ENCODE measurements at regions not wholly inside any gene's neighbourhood (a gene's known extent, or its start where the extent isn't known, plus 50 kb on each side); places are given as distances from the start of the nearest gene placed in this dataset.

DNA sequence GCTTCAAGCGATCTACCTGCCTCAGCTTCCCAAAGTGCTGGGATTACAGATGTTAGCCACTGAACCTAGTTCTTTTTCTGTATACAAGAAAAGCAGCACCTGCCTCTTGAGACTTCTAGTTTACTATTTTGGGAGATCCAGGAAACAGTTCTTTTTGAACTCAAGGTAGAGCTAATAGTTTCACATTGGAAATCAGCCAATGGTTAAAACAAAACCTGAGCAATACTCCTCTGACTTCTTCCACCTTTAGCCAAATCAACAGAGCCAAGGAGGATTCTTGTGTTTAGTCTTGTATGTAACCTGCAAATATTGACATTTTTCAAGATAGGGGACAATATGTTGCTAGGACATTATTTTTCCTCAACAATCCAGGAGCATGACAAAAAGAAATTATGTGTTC, 349.4 kb downstream of the SH3GL2 start:
- Histone ChIP-seq H3K4me3 (ENCODE audit: low read length) (no peak overlapping the region), H3K36me3 (ENCODE audit: control insufficient read depth, insufficient read depth, low read length) (no peaks in the 10 kb centered on the region), H3K27me3 (ENCODE audit: control insufficient read depth, insufficient read depth, low read length) (no peaks in the 10 kb centered on the region), H3K9me3 (ENCODE audit: control insufficient read depth, insufficient read depth, low read length) (no peaks in the 10 kb centered on the region), H3K4me1 (ENCODE audit: control insufficient read depth, insufficient read depth, low read length) (peaks cover 3% of the 10 kb centered on the region; the same call in 1 of the 2 replicates), H3K27ac (ENCODE audit: low read length) (no peak overlapping the region)
- DNase-seq (ENCODE audit: low read depth, low spot score): no peak
- no CpG with 5 or more reads among the region's 1 CpG for WGBS (ENCODE audit: insufficient coverage, insufficient read length)

DNA sequence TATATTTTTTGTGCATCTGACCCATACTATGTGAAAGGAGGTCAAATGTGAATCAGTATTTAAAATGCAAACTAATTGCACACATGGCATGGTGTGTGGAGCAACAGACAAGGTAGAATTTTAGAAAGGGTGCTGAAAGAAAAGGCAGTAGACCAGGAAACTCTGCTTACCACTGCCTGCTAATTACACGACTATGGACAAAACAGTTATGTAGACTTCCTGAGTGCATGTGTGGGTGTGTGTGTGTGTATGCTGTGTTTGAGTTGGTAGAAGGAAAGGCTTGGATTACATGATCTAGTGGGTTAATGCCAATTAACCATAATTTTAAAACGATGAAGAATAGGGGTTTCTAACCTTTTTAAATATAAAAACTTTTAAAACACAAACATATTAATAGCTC, 349.9 kb downstream of the SH3GL2 start:
- Histone ChIP-seq H3K4me1 (ENCODE audit: control insufficient read depth, insufficient read depth, low read length) (peaks cover 3% of the 10 kb centered on the region; the same call in 1 of the 2 replicates), H3K4me3 (ENCODE audit: low read length) (no peak overlapping the region), H3K27me3 (ENCODE audit: control insufficient read depth, insufficient read depth, low read length) (no peaks in the 10 kb centered on the region), H3K9me3 (ENCODE audit: control insufficient read depth, insufficient read depth, low read length) (no peaks in the 10 kb centered on the region), H3K27ac (ENCODE audit: low read length) (no peak overlapping the region), H3K36me3 (ENCODE audit: control insufficient read depth, insufficient read depth, low read length) (no peaks in the 10 kb centered on the region)
- DNase-seq (ENCODE audit: low read depth, low spot score): no peak
- no CpG with 5 or more reads among the region's 2 CpGs for WGBS (ENCODE audit: insufficient coverage, insufficient read length)

GRCh38 chr9:17929506-17929905, 350.6 kb downstream of the SH3GL2 start:
- Histone ChIP-seq H3K4me3 (ENCODE audit: low read length) (no peak overlapping the region), H3K9me3 (ENCODE audit: control insufficient read depth, insufficient read depth, low read length) (no peaks in the 10 kb centered on the region), H3K27me3 (ENCODE audit: control insufficient read depth, insufficient read depth, low read length) (no peaks in the 10 kb centered on the region), H3K4me1 (ENCODE audit: control insufficient read depth, insufficient read depth, low read length) (peaks cover 3% of the 10 kb centered on the region; the same call in 1 of the 2 replicates), H3K27ac (ENCODE audit: low read length) (no peak overlapping the region), H3K36me3 (ENCODE audit: control insufficient read depth, insufficient read depth, low read length) (no peaks in the 10 kb centered on the region)
- no peak for DNase-seq (ENCODE audit: low read depth, low spot score)
- WGBS (ENCODE audit: insufficient coverage, insufficient read length): no CpG with 5 or more reads among the region's 2 CpGs

DNA sequence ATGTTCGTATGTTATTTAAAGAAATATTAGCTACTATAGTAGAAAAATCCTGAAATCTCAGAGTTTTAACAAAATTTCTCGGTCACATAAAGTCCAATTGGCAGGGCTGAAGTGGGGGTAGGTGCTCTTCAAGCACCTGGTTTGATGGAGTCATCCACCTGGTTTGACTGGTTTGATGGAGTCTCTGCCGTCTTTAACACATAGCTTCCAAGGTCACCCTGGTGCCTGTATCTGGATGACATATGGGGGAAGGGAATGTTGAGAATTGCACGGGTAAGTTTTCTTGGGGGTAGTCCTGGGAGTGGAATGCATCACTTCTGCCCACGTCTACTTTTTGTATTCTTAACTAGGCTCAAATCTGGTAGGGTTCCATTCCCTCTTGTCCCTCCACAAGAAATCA, 351.2 kb downstream of the SH3GL2 start:
- Histone ChIP-seq H3K27me3 (ENCODE audit: control insufficient read depth, insufficient read depth, low read length) (no peaks in the 10 kb centered on the region), H3K27ac (ENCODE audit: low read length) (no peak overlapping the region), H3K4me1 (ENCODE audit: control insufficient read depth, insufficient read depth, low read length) (peaks cover 3% of the 10 kb centered on the region; the same call in 1 of the 2 replicates), H3K36me3 (ENCODE audit: control insufficient read depth, insufficient read depth, low read length) (no peaks in the 10 kb centered on the region), H3K4me3 (ENCODE audit: low read length) (no peak overlapping the region), H3K9me3 (ENCODE audit: control insufficient read depth, insufficient read depth, low read length) (no peaks in the 10 kb centered on the region)
- no peak for DNase-seq (ENCODE audit: low read depth, low spot score)
- no CpG with 5 or more reads among the region's 5 CpGs for WGBS (ENCODE audit: insufficient coverage, insufficient read length)

GRCh38 chr9:17936365-17936764, 357.5 kb downstream of the SH3GL2 start:
- no peak for DNase-seq (ENCODE audit: low read depth, low spot score)
- WGBS (ENCODE audit: insufficient coverage, insufficient read length): no CpG with 5 or more reads among the region's 7 CpGs
- H3K9me3 ChIP-seq (ENCODE audit: control insufficient read depth, insufficient read depth, low read length): no peaks in the 10 kb centered on the region
- H3K4me1 ChIP-seq (ENCODE audit: control insufficient read depth, insufficient read depth, low read length): peaks cover 2% of the 10 kb centered on the region; the same call in 1 of the 2 replicates
- no peaks in the 10 kb centered on the region for H3K27me3 ChIP-seq (ENCODE audit: control insufficient read depth, insufficient read depth, low read length)
- no peaks in the 10 kb centered on the region for H3K36me3 ChIP-seq (ENCODE audit: control insufficient read depth, insufficient read depth, low read length)
- no peak overlapping the region for H3K4me3 ChIP-seq (ENCODE audit: low read length)
- H3K27ac ChIP-seq (ENCODE audit: low read length): no peak overlapping the region

DNA sequence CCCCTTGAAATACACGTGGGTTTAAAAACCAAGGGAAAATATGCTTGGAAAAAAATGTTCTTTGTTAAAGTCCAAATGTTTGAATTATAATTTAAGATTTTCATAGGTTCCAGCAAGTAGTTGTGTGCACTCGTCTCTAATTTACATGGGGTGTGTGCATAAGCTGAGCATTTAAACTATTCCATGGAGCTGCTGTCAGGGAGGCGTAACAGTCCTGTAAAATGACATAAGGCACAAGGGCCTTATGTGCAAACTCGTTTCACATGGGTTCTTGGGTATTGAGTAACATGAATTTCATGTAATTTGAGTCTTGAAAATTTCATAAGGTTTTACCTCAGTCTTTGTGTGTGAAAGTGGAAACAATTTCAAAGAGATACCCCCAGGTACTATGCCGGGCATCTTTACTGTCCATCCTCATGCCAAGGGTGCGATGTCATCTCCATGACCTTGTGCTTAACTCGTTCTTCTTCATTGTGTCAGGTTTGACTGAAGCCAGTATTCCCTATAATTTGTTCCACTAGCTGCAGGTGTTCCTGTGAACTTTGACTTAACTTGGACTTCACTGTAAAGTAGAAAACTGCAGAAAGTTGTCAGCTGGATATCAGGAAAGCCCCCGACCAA, 359.3 kb downstream of the SH3GL2 start:
- Histone ChIP-seq H3K4me1 (ENCODE audit: control insufficient read depth, insufficient read depth, low read length) (no peaks in the 10 kb centered on the region), H3K4me3 (ENCODE audit: low read length) (no peak overlapping the region), H3K27me3 (ENCODE audit: control insufficient read depth, insufficient read depth, low read length) (no peaks in the 10 kb centered on the region), H3K27ac (ENCODE audit: low read length) (no peak overlapping the region), H3K36me3 (ENCODE audit: control insufficient read depth, insufficient read depth, low read length) (no peaks in the 10 kb centered on the region), H3K9me3 (ENCODE audit: control insufficient read depth, insufficient read depth, low read length) (no peaks in the 10 kb centered on the region)
- WGBS (ENCODE audit: insufficient coverage, insufficient read length): no CpG with 5 or more reads among the region's 8 CpGs
- no peak for DNase-seq (ENCODE audit: low read depth, low spot score)

GRCh38 chr9:17942498-17942897, 363.6 kb downstream of the SH3GL2 start:
- no peak overlapping the region for H3K4me3 ChIP-seq (ENCODE audit: low read length)

GRCh38 chr9:17955409-17955808, 376.5 kb downstream of the SH3GL2 start:
- no peaks in the 10 kb centered on the region for H3K36me3 ChIP-seq (ENCODE audit: control insufficient read depth, insufficient read depth, low read length)
- no peak for DNase-seq (ENCODE audit: low read depth, low spot score)
- H3K4me3 ChIP-seq (ENCODE audit: low read length): no peak overlapping the region
- H3K9me3 ChIP-seq (ENCODE audit: control insufficient read depth, insufficient read depth, low read length): no peaks in the 10 kb centered on the region
- H3K27ac ChIP-seq (ENCODE audit: low read length): no peak overlapping the region
- WGBS (ENCODE audit: insufficient coverage, insufficient read length): 100% methylated on average over 1 of the region's 2 CpGs
- no peaks in the 10 kb centered on the region for H3K4me1 ChIP-seq (ENCODE audit: control insufficient read depth, insufficient read depth, low read length)
- H3K27me3 ChIP-seq (ENCODE audit: control insufficient read depth, insufficient read depth, low read length): no peaks in the 10 kb centered on the region

More at GRCh38 chr9:17942498-17942897, 363.6 kb downstream of the SH3GL2 start:
- Histone ChIP-seq H3K27me3 (ENCODE audit: control insufficient read depth, insufficient read depth, low read length) (no peaks in the 10 kb centered on the region), H3K27ac (ENCODE audit: low read length) (no peak overlapping the region), H3K36me3 (ENCODE audit: control insufficient read depth, insufficient read depth, low read length) (no peaks in the 10 kb centered on the region), H3K4me1 (ENCODE audit: control insufficient read depth, insufficient read depth, low read length) (no peaks in the 10 kb centered on the region), H3K9me3 (ENCODE audit: control insufficient read depth, insufficient read depth, low read length) (no peaks in the 10 kb centered on the region)
- no CpG with 5 or more reads among the region's 1 CpG for WGBS (ENCODE audit: insufficient coverage, insufficient read length)
- no peak for DNase-seq (ENCODE audit: low read depth, low spot score)

- Histone ChIP-seq H3K27ac (ENCODE audit: low read length) (no peak overlapping the region), H3K4me3 (ENCODE audit: low read length) (no peak overlapping the region), H3K4me1 (ENCODE audit: control insufficient read depth, insufficient read depth, low read length) (no peaks in the 10 kb centered on the region), H3K27me3 (ENCODE audit: control insufficient read depth, insufficient read depth, low read length) (no peaks in the 10 kb centered on the region), H3K9me3 (ENCODE audit: control insufficient read depth, insufficient read depth, low read length) (no peaks in the 10 kb centered on the region), H3K36me3 (ENCODE audit: control insufficient read depth, insufficient read depth, low read length) (no peaks in the 10 kb centered on the region)
- no CpG with 5 or more reads among the region's 2 CpGs for WGBS (ENCODE audit: insufficient coverage, insufficient read length)
- no peak for DNase-seq (ENCODE audit: low read depth, low spot score)
Measured at GRCh38 chr9:17958363-17958762, 379.5 kb downstream of the SH3GL2 start.

DNA sequence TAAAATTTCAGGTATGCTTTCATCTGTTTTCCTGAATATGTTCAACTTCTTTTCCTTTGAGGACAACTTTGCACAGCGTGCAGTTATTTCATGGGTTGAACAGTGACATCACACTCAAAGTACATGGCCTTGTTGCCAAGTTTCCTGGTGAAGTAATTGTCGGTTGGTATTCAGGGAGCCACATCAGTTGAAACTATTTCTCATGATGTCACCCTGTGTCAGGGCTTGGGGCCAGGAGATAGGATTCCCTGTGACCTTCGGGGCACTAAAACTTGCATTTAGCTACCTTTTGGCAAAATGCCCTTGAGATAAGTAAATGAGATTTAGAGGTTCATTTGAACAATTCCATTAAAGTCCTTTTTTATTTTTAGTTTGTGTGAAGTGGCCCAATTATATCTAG, 383.9 kb downstream of the SH3GL2 start:
- DNase-seq (ENCODE audit: low read depth, low spot score): no peak

DNA sequence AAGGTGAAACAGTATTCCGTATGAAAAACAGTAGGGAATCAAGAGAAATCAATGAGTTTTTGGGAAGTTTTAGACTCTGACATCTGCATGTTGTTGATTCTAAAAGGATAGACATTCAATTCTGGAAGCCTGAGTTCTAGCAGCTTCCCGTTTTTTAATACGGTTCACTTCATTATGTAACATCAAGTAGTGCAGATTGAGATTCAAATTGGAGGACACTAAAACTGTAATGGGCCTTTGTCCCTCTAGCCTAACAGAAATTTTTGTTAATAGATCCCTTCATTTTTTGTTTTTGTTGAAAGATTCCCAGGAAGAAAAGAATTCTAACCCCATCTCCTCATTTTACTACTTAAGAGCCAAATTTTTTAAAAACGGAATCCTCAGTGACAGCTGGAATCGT, 384.6 kb downstream of the SH3GL2 start:
- H3K9me3 ChIP-seq (ENCODE audit: control insufficient read depth, insufficient read depth, low read length): no peaks in the 10 kb centered on the region
- H3K27me3 ChIP-seq (ENCODE audit: control insufficient read depth, insufficient read depth, low read length): no peaks in the 10 kb centered on the region
- H3K4me1 ChIP-seq (ENCODE audit: control insufficient read depth, insufficient read depth, low read length): no peaks in the 10 kb centered on the region
- WGBS (ENCODE audit: insufficient coverage, insufficient read length): no CpG with 5 or more reads among the region's 5 CpGs
- no peaks in the 10 kb centered on the region for H3K36me3 ChIP-seq (ENCODE audit: control insufficient read depth, insufficient read depth, low read length)
- no peak overlapping the region for H3K4me3 ChIP-seq (ENCODE audit: low read length)
- DNase-seq (ENCODE audit: low read depth, low spot score): no peak
- no peak overlapping the region for H3K27ac ChIP-seq (ENCODE audit: low read length)

More for the DNA sequence above, 383.9 kb downstream of the SH3GL2 start:
- no peaks in the 10 kb centered on the region for H3K36me3 ChIP-seq (ENCODE audit: control insufficient read depth, insufficient read depth, low read length)
- WGBS (ENCODE audit: insufficient coverage, insufficient read length): no CpG with 5 or more reads among the region's 3 CpGs
- no peaks in the 10 kb centered on the region for H3K27me3 ChIP-seq (ENCODE audit: control insufficient read depth, insufficient read depth, low read length)
- H3K4me3 ChIP-seq (ENCODE audit: low read length): no peak overlapping the region
- H3K27ac ChIP-seq (ENCODE audit: low read length): no peak overlapping the region
- no peaks in the 10 kb centered on the region for H3K9me3 ChIP-seq (ENCODE audit: control insufficient read depth, insufficient read depth, low read length)
- H3K4me1 ChIP-seq (ENCODE audit: control insufficient read depth, insufficient read depth, low read length): no peaks in the 10 kb centered on the region
